Vagina (tissue), 2 donors: ENCODE measurements at regions not wholly inside any gene's neighbourhood (a gene's known extent, or its start where the extent isn't known, plus 50 kb on each side); places are given as distances from the start of the nearest gene placed in this dataset.

Experiments
- POLR2A ChIP-seq, 2 donors: fragments of 450-650 bp; IDR thresholded peaks; one replicate each; pipeline ENCODE4 v1.6.1; 2017; ENCODE audit warnings: antibody characterized with exemption in 2 of 2, mild to moderate bottlenecking in 2 of 2, moderate library complexity in 2 of 2
- POLR2AphosphoS5 ChIP-seq, 2 donors: sonication (generic); formaldehyde crosslinking; IDR thresholded peaks; one replicate each; pipeline ENCODE4 v1.9.0; 2017; ENCODE audit warnings: antibody characterized with exemption in 2 of 2, mild to moderate bottlenecking in 2 of 2, low read depth in 1 of 2; ENCODE audit not compliant: insufficient read depth in 1 of 2

GRCh38 chr9:129478461-129478860, 142.4 kb downstream of the C9orf50 start:
- TF ChIP-seq POLR2A (IDR thresholded peaks at IDR 0.05) (no peak), POLR2AphosphoS5 (IDR thresholded peaks at IDR 0.05; ENCODE audit: insufficient read depth in 1 of 2, low read depth in 1 of 2) (no peak)
